Chondrocyte (in vitro differentiated cells): ENCODE measurements at regions not wholly inside any gene's neighbourhood (a gene's known extent, or its start where the extent isn't known, plus 50 kb on each side); places are given as distances from the start of the nearest gene placed in this dataset.

ENCODE experiments used
- DNase-seq: peaks from one replicate; pipeline ENCODE4 v3.0.0; 2021; ENCODE audit warnings: mixed read lengths, low spot score
- H3K27ac Mint-ChIP-seq: one replicate; pipeline ENCODE4 v1.8.0; 2021; ENCODE audit warnings: mild to moderate bottlenecking, moderate library complexity, mixed read lengths; ENCODE audit not compliant: unreplicated experiment
- H3K27me3 Mint-ChIP-seq: 2 replicates; pipeline ENCODE4 v1.8.0; 2021; ENCODE audit warnings: low read depth, mixed read lengths
- H3K36me3 Mint-ChIP-seq: 2 replicates; pipeline ENCODE4 v1.8.0; 2021; ENCODE audit warnings: low read depth, mixed read lengths
- H3K4me1 Mint-ChIP-seq: 2 replicates; pipeline ENCODE4 v1.8.0; 2021; ENCODE audit warnings: low read depth, mild to moderate bottlenecking, mixed read lengths
- H3K4me3 Mint-ChIP-seq: one replicate; pipeline ENCODE4 v1.8.0; 2021; ENCODE audit warnings: mild to moderate bottlenecking, moderate library complexity, mixed read lengths; ENCODE audit not compliant: unreplicated experiment
- H3K9me3 Mint-ChIP-seq: 2 replicates; pipeline ENCODE4 v1.8.0; 2021; ENCODE audit warnings: low read depth, mixed read lengths
- TF ChIP-seq, protein P1 (sequence below): fragments of 200-600 bp; sonication (generic); IDR thresholded peaks from 2 replicates; pipeline ENCODE4 v1.5.0; 2021; ENCODE audit warnings: antibody characterized with exemption, mild to moderate bottlenecking, moderate library complexity

DNA sequence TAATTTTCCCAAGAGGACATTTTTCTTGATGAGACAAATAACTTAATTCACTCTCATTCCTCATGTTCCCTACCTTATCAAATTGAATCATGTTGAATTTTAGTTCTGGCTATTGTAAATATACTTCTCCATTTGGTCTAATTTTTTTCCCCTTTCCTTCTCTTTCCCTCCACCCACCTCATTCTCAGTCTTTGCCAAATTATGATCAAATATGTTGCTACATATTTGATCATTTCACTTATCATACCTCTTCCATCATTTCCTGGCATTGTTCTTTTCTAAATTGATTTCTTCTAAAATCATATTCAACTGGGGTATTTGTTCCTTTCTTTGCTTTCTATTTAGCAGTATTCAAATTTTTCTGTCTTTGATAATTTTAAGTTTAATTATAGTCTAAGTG lies 52.3 kb downstream of the HDGFL1 start:
- H3K4me1 Mint-ChIP-seq: peaks cover 19% of the 10 kb centered on the region
- H3K27me3 Mint-ChIP-seq: no peaks in the 10 kb centered on the region
- H3K9me3 Mint-ChIP-seq: peaks cover 16% of the 10 kb centered on the region
- peaks cover 3% of the 10 kb centered on the region for H3K36me3 Mint-ChIP-seq
- peak overlapping the region; percentile 14 for H3K27ac Mint-ChIP-seq
- H3K4me3 Mint-ChIP-seq: no peak overlapping the region
- TF ChIP-seq, protein P1, sequence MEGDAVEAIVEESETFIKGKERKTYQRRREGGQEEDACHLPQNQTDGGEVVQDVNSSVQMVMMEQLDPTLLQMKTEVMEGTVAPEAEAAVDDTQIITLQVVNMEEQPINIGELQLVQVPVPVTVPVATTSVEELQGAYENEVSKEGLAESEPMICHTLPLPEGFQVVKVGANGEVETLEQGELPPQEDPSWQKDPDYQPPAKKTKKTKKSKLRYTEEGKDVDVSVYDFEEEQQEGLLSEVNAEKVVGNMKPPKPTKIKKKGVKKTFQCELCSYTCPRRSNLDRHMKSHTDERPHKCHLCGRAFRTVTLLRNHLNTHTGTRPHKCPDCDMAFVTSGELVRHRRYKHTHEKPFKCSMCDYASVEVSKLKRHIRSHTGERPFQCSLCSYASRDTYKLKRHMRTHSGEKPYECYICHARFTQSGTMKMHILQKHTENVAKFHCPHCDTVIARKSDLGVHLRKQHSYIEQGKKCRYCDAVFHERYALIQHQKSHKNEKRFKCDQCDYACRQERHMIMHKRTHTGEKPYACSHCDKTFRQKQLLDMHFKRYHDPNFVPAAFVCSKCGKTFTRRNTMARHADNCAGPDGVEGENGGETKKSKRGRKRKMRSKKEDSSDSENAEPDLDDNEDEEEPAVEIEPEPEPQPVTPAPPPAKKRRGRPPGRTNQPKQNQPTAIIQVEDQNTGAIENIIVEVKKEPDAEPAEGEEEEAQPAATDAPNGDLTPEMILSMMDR: no peak
- no peak for DNase-seq

DNA sequence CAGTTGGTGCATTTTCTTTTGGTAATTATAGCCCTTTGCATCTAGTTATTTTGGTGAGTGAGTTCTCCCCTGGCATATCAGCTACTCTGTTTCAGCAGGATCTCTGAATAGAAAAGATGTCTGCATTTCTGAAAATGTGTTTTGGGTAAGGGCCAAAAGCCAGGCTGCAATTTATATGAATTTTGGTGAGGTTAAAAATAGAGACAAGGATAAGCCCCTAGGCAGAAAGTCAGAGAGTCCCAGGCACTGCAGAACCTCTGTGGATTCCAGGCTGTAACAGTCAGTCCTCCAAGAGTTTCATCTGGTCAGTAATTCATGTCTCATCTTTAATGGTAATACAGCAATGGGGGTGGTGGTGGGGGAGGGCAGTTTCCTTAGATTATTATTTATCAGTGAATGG lies 53.0 kb downstream of the HDGFL1 start:
- peak overlapping the region; percentile 47 for H3K27ac Mint-ChIP-seq

DNA sequence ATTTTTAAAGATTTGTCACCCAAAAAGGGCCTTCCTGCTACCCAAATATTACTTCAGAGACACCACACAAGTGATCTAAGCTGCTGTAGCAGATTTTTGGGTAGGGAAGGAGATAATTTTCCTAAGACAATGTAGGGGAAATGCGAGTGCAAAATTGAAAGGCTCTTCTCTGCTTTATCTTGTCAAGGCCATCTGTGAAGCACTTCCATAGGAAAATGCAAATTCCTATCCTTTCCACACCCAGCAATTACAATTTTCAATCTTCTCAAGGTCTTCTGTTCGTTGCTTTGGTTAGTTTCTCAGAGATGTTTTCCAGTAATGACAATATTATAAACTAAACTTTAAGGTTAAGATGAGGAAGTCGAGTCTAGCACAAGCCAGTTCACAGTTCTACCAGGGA lies 53.4 kb downstream of the HDGFL1 start:
- DNase-seq: no peak
- H3K27me3 Mint-ChIP-seq: no peaks in the 10 kb centered on the region
- H3K4me3 Mint-ChIP-seq: no peak overlapping the region
- peaks cover 19% of the 10 kb centered on the region for H3K4me1 Mint-ChIP-seq
- H3K36me3 Mint-ChIP-seq: peaks cover 5% of the 10 kb centered on the region
- peak overlapping the region; percentile 47 for H3K27ac Mint-ChIP-seq
- H3K9me3 Mint-ChIP-seq: peaks cover 19% of the 10 kb centered on the region
- TF ChIP-seq, protein P1: no peak

More for the DNA sequence above, 53.0 kb downstream of the HDGFL1 start:
- Mint-ChIP-seq H3K4me3 (no peak overlapping the region), H3K4me1 (peaks cover 19% of the 10 kb centered on the region), H3K27me3 (no peaks in the 10 kb centered on the region), H3K36me3 (peaks cover 3% of the 10 kb centered on the region), H3K9me3 (peaks cover 19% of the 10 kb centered on the region)
- DNase-seq: no peak
- TF ChIP-seq, protein P1: no peak

DNA sequence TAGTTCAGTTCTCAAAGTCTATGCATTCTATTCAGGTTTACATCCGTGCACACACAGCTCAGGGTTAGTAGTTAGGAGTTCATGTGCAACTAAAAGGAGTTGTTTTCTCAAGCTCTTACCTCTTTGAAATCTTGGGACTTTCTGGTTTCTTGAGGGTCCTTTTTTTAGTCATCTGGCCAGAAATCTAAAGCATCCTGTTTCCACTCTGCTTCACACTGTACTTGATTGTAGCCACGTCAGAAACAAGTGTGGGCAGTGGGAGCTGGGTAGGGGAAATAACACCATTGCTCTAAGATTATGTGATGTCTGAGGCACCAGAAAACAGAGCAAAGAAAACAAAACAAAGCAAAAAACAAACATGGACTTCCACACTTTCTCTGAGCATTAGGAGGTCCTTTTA lies 58.3 kb downstream of the HDGFL1 start:
- H3K9me3 Mint-ChIP-seq: peaks cover 15% of the 10 kb centered on the region
- H3K36me3 Mint-ChIP-seq: peaks cover 2% of the 10 kb centered on the region
- H3K27me3 Mint-ChIP-seq: no peaks in the 10 kb centered on the region
- H3K27ac Mint-ChIP-seq: no peak overlapping the region
- H3K4me3 Mint-ChIP-seq: no peak overlapping the region
- TF ChIP-seq, protein P1: no peak
- peaks cover 28% of the 10 kb centered on the region for H3K4me1 Mint-ChIP-seq
- DNase-seq: no peak

DNA sequence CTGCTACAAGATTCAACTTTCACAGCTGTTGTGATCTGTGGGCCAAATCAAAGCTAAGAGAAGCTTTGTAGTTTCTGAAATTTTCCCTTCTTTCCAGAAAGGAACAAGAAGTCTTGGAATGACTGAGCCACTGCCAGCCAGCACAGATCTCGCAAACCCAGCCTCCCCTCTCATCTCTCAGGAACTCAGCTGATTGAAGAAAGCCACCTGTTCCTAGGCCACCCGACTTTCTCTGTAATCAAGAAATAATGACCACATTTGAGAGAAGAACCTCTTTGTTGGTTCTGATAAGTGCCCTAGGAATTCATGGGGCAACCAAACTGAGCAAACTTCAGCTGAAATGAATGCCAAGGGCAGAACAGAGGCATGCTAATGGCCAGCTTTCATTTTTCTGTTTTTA lies 61.7 kb downstream of the HDGFL1 start:
- Mint-ChIP-seq H3K27ac (peak overlapping the region; percentile 34), H3K36me3 (peaks cover 2% of the 10 kb centered on the region), H3K27me3 (no peaks in the 10 kb centered on the region), H3K4me3 (no peak overlapping the region), H3K9me3 (peaks cover 18% of the 10 kb centered on the region), H3K4me1 (peaks cover 23% of the 10 kb centered on the region)
- TF ChIP-seq, protein P1: no peak
- DNase-seq: no peak
